ENCODE measurements at regions not wholly inside any gene's neighbourhood (a gene's known extent, or its start where the extent isn't known, plus 50 kb on each side); places are given as distances from the start of the nearest gene placed in this dataset.

DNA sequence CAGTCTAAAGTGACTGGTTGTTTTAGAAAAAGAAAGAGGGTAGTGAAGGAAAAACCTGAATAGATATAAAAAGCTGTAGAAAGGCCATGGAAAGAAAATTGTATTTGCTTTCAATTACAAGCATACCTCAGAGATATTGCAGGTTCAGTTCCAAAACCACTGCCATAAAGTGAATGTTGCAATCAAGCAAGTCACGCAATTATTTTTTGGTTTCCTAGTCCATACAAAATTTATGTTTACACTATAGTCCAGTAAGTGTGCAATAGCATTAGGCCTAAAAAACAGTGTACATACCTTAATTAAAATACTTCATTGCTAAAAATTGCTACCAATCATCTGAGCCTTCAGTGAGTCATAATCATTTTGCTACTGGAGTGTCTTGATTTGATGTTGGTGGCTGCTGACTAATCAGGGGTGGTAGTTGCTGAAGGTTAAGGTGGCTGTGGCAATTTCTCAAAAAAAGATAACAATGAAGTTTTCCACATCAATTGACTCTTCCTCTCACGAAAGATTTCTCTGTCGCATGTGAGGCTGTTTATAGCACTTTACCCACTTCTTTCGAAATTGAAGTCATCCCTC, 2003.8 kb upstream of the PIK3C3 start:
- TF ChIP-seq, protein P1, sequence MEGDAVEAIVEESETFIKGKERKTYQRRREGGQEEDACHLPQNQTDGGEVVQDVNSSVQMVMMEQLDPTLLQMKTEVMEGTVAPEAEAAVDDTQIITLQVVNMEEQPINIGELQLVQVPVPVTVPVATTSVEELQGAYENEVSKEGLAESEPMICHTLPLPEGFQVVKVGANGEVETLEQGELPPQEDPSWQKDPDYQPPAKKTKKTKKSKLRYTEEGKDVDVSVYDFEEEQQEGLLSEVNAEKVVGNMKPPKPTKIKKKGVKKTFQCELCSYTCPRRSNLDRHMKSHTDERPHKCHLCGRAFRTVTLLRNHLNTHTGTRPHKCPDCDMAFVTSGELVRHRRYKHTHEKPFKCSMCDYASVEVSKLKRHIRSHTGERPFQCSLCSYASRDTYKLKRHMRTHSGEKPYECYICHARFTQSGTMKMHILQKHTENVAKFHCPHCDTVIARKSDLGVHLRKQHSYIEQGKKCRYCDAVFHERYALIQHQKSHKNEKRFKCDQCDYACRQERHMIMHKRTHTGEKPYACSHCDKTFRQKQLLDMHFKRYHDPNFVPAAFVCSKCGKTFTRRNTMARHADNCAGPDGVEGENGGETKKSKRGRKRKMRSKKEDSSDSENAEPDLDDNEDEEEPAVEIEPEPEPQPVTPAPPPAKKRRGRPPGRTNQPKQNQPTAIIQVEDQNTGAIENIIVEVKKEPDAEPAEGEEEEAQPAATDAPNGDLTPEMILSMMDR (IDR thresholded peaks at IDR 0.05), result no peak
- TF ChIP-seq POLR2A (IDR thresholded peaks at IDR 0.05), result no peak
- TF ChIP-seq EP300 (IDR thresholded peaks at IDR 0.05), result no peak

Measured in ovary (tissue), 3 donors.